ENCODE measurements at regions not wholly inside any gene's neighbourhood (a gene's known extent, or its start where the extent isn't known, plus 50 kb on each side); places are given as distances from the start of the nearest gene placed in this dataset.

- H3K9ac ChIP-seq (ENCODE audit: extremely low read depth, low read length, poor library complexity, severe bottlenecking): no peak overlapping the region
- Mint-ChIP-seq H3K4me1 (peaks cover 19% of the 10 kb centered on the region), H3K4me3 (no peak overlapping the region), H3K27me3 (ENCODE audit: insufficient read depth) (no peaks in the 10 kb centered on the region), H3K36me3 (ENCODE audit: low read depth) (no peaks in the 10 kb centered on the region), H3K27ac (no peak overlapping the region), H3K9me3 (no peaks in the 10 kb centered on the region)
- H3K9me3 ChIP-seq (ENCODE audit: control insufficient read depth, low read length): no peaks in the 10 kb centered on the region
- TF ChIP-seq CTCF (conservative IDR thresholded peaks at IDR 0.05): no peak
- H3K4me3 ChIP-seq (ENCODE audit: low read length): no peak overlapping the region
- peaks cover 4% of the 10 kb centered on the region for H3K4me1 ChIP-seq (ENCODE audit: control insufficient read depth, insufficient read depth, low read length)
- no peaks in the 10 kb centered on the region for H3K27me3 ChIP-seq (ENCODE audit: control insufficient read depth, insufficient read depth, low read length, poor library complexity, severe bottlenecking)
- WGBS, 2 experiments (ENCODE audit: insufficient coverage in 1 of 2, insufficient read length in 1 of 2): 74 to 98% methylated on average over 2 of the region's 2 CpGs
- no peak overlapping the region for H3K27ac ChIP-seq (ENCODE audit: low read depth, low read length)
- DNase-seq: no peak
- no peaks in the 10 kb centered on the region for H3K36me3 ChIP-seq (ENCODE audit: control insufficient read depth, insufficient read depth, low read length)
Observed at GRCh38 chr5:33276628-33276950, 164.2 kb upstream of the TARS1 start.

GRCh38 chr5:33277061-33277650 is 163.6 kb upstream of the TARS1 start:
- Histone ChIP-seq H3K27ac (ENCODE audit: low read depth, low read length) (no peak overlapping the region), H3K4me1 (ENCODE audit: control insufficient read depth, insufficient read depth, low read length) (peaks cover 4% of the 10 kb centered on the region), H3K9ac (ENCODE audit: extremely low read depth, low read length, poor library complexity, severe bottlenecking) (no peak overlapping the region), H3K36me3 (ENCODE audit: control insufficient read depth, insufficient read depth, low read length) (no peaks in the 10 kb centered on the region), H3K27me3 (ENCODE audit: control insufficient read depth, insufficient read depth, low read length, poor library complexity, severe bottlenecking) (no peaks in the 10 kb centered on the region), H3K4me3 (ENCODE audit: low read length) (no peak overlapping the region), H3K9me3 (ENCODE audit: control insufficient read depth, low read length) (no peaks in the 10 kb centered on the region)
- Mint-ChIP-seq H3K27me3 (ENCODE audit: insufficient read depth) (no peaks in the 10 kb centered on the region), H3K4me1 (peaks cover 19% of the 10 kb centered on the region), H3K9me3 (no peaks in the 10 kb centered on the region), H3K36me3 (ENCODE audit: low read depth) (no peaks in the 10 kb centered on the region), H3K4me3 (no peak overlapping the region), H3K27ac (no peak overlapping the region)
- DNase-seq: no peak
- 83 to 98% methylated on average over 1 to 3 of the region's 3 CpGs for WGBS, 2 experiments (ENCODE audit: insufficient coverage in 1 of 2, insufficient read length in 1 of 2)
- no peak for TF ChIP-seq CTCF (conservative IDR thresholded peaks at IDR 0.05)

GRCh38 chr5:33281431-33281843 is 159.3 kb upstream of the TARS1 start:
- Histone ChIP-seq H3K4me1 (ENCODE audit: control insufficient read depth, insufficient read depth, low read length) (no peaks in the 10 kb centered on the region), H3K36me3 (ENCODE audit: control insufficient read depth, insufficient read depth, low read length) (no peaks in the 10 kb centered on the region), H3K9ac (ENCODE audit: extremely low read depth, low read length, poor library complexity, severe bottlenecking) (no peak overlapping the region), H3K27ac (ENCODE audit: low read depth, low read length) (no peak overlapping the region), H3K4me3 (ENCODE audit: low read length) (no peak overlapping the region), H3K27me3 (ENCODE audit: control insufficient read depth, insufficient read depth, low read length, poor library complexity, severe bottlenecking) (no peaks in the 10 kb centered on the region), H3K9me3 (ENCODE audit: control insufficient read depth, low read length) (no peaks in the 10 kb centered on the region)
- no peaks in the 10 kb centered on the region for H3K36me3 Mint-ChIP-seq (ENCODE audit: low read depth)
- TF ChIP-seq CTCF (conservative IDR thresholded peaks at IDR 0.05): no peak
- H3K27me3 Mint-ChIP-seq (ENCODE audit: insufficient read depth): no peaks in the 10 kb centered on the region
- H3K4me1 Mint-ChIP-seq: peaks cover 21% of the 10 kb centered on the region
- DNase-seq: no peak
- H3K4me3 Mint-ChIP-seq: no peak overlapping the region
- H3K27ac Mint-ChIP-seq: no peak overlapping the region
- WGBS, 2 experiments (ENCODE audit: insufficient coverage in 1 of 2, insufficient read length in 1 of 2): 96 to 100% methylated on average over 2 to 5 of the region's 5 CpGs
- H3K9me3 Mint-ChIP-seq: no peaks in the 10 kb centered on the region
